H1 (cell line): ENCODE measurements at regions not wholly inside any gene's neighbourhood (a gene's known extent, or its start where the extent isn't known, plus 50 kb on each side); places are given as distances from the start of the nearest gene placed in this dataset.

Experiments
- KDM1A ChIP-seq: fragments of 200-600, 300-600 bp; sonication (generic); IDR thresholded peaks from 2 replicates; pipeline ENCODE4 v1.7.1; 2016; ENCODE audit warnings: mild to moderate bottlenecking, low read length, borderline replicate concordance
- TF ChIP-seq, protein P1 (sequence below), 3 experiments: IDR thresholded peaks; 1 replicate in 2 of 3; 2 replicates in 1 of 3; pipeline versions ENCODE4 v1.5.1 to v1.6.1; 2011; ENCODE audit warnings: low read length in 3 of 3, mild to moderate bottlenecking in 3 of 3, inconsistent platforms in 2 of 3, low read depth in 1 of 3, moderate library complexity in 1 of 3; ENCODE audit not compliant: insufficient read depth in 1 of 3; ENCODE audit errors: control extremely low read depth in 1 of 3

DNA sequence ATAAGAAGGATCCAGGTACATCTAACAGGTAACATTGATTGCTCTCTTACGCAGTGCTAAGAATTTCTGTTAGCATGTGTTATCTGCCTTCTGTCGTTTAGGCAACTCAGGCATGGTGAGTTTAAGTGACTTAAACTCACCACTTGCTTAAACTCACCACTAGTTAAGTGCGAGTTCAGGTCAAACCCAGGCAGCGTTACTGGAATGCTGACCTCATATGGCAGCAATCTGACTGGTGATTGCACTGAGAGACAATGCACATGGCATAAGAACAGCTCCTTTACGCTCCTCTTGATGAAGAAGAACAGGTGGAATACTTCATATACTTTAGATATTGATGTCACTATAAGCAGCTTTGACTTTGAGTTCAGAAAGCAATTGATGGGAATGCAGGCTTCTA is 954.1 kb downstream of the SOCS6 start:
- no peak for TF ChIP-seq KDM1A
- TF ChIP-seq, protein P1, sequence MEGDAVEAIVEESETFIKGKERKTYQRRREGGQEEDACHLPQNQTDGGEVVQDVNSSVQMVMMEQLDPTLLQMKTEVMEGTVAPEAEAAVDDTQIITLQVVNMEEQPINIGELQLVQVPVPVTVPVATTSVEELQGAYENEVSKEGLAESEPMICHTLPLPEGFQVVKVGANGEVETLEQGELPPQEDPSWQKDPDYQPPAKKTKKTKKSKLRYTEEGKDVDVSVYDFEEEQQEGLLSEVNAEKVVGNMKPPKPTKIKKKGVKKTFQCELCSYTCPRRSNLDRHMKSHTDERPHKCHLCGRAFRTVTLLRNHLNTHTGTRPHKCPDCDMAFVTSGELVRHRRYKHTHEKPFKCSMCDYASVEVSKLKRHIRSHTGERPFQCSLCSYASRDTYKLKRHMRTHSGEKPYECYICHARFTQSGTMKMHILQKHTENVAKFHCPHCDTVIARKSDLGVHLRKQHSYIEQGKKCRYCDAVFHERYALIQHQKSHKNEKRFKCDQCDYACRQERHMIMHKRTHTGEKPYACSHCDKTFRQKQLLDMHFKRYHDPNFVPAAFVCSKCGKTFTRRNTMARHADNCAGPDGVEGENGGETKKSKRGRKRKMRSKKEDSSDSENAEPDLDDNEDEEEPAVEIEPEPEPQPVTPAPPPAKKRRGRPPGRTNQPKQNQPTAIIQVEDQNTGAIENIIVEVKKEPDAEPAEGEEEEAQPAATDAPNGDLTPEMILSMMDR (IDR thresholded peaks at IDR 0.05; ENCODE audit: control extremely low read depth in 1 of 3, insufficient read depth in 1 of 3, low read depth in 1 of 3, low read length in 3 of 3) = no peak
